ENCODE measurements at regions not wholly inside any gene's neighbourhood (a gene's known extent, or its start where the extent isn't known, plus 50 kb on each side); places are given as distances from the start of the nearest gene placed in this dataset.

DNA sequence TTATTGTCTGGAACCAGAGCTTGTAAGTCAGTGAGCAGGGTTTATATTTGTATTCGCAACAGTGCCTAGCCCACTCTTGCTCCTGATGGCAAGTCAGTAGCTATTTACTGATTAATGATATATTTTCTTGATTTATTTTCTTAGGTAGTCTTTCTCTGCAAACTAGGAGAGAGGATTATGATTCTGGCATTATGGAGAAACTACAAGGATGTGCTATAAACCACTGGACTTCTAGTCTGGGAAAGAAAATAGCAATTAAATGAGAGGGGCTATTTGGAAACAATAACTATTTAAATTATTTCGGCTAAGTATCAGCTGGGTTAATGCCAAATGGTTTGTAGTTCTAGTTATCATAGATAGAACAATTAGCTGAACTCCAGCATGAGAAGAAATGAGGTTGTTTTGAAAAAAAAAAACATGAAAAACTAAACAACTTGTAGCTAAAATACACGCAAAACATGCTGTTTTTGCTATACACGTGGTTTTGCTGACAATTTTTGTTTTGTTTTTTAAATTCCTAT lies 304.9 kb upstream of the TCF21 start:
- TF ChIP-seq CTCF (IDR thresholded peaks at IDR 0.05; ENCODE audit: insufficient read depth, low read length, poor library complexity, severe bottlenecking): no peak
- H3K27me3 ChIP-seq (ENCODE audit: control insufficient read depth, insufficient read depth, low read length): no peaks in the 10 kb centered on the region
- no peak for DNase-seq (ENCODE audit: low read depth)
- H3K4me3 ChIP-seq (ENCODE audit: low read depth, low read length): no peak overlapping the region
- H3K36me3 ChIP-seq (ENCODE audit: control insufficient read depth, insufficient read depth, low read length): no peaks in the 10 kb centered on the region

- H3K36me3 ChIP-seq (ENCODE audit: control insufficient read depth, insufficient read depth, low read length): no peaks in the 10 kb centered on the region
- TF ChIP-seq CTCF (IDR thresholded peaks at IDR 0.05; ENCODE audit: insufficient read depth, low read length, poor library complexity, severe bottlenecking): no peak
- no peak overlapping the region for H3K4me3 ChIP-seq (ENCODE audit: low read depth, low read length)
- DNase-seq (ENCODE audit: low read depth): no peak
- H3K27me3 ChIP-seq (ENCODE audit: control insufficient read depth, insufficient read depth, low read length): no peaks in the 10 kb centered on the region
Observed at GRCh38 chr6:133584823-133585222, 304.1 kb upstream of the TCF21 start.

- no peak for TF ChIP-seq CTCF (IDR thresholded peaks at IDR 0.05; ENCODE audit: insufficient read depth, low read length, poor library complexity, severe bottlenecking)
- Histone ChIP-seq H3K36me3 (ENCODE audit: control insufficient read depth, insufficient read depth, low read length) (no peaks in the 10 kb centered on the region), H3K4me3 (ENCODE audit: low read depth, low read length) (no peak overlapping the region), H3K27me3 (ENCODE audit: control insufficient read depth, insufficient read depth, low read length) (no peaks in the 10 kb centered on the region)
- no peak for DNase-seq (ENCODE audit: low read depth)
Observed at GRCh38 chr6:133585978-133586377, 302.9 kb upstream of the TCF21 start.

DNA sequence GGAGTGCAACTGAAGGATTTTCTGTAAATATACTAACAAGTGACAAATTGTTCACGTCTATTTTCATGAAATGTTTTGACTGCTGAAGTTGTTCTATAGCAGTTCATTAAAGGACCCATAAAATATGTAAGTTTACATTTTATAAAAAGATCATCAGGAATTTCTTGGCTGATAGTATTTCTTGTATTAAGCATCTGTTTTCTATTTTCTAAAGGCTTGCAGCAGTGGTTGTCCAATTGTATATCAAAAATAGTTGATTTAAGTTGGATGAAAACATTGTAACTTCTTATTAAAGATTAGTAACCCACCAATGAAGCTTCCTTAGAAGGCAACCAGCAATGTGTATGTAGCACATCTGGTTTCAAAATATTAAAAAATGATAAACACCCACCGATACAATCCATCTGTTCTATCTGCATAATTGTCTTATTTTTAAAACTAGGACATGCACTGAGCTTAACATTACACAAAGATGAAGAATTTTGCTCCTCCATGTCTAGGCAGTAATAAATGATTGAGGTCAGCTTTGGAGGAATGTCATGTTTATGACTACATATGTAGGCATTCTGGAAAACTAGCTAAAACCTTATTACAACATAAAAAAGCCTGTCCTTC lies 301.3 kb upstream of the TCF21 start:
- no peak for TF ChIP-seq CTCF (IDR thresholded peaks at IDR 0.05; ENCODE audit: insufficient read depth, low read length, poor library complexity, severe bottlenecking)
- no peaks in the 10 kb centered on the region for H3K36me3 ChIP-seq (ENCODE audit: control insufficient read depth, insufficient read depth, low read length)
- DNase-seq (ENCODE audit: low read depth): no peak
- no peaks in the 10 kb centered on the region for H3K27me3 ChIP-seq (ENCODE audit: control insufficient read depth, insufficient read depth, low read length)
- H3K4me3 ChIP-seq (ENCODE audit: low read depth, low read length): no peak overlapping the region

DNA sequence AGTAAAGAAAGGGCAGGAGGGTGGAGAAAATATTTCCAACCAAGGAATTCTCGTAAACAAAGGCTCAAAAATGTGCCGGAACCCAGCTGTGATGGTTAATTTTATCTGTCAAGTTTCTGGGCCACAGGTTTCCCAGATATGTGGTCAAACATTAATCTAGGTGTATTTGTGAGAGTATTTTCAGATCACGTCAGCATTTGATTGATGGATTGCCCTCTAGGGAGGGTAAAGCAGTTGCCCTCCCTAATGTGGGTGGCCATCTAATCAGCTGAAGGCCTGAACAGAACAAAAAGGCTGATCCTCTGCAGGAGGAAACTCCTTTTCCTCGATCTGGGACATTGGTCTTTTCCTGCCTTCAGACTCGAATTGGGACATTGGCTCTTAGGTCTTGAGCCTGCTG lies 298.7 kb upstream of the TCF21 start:
- DNase-seq (ENCODE audit: low read depth): no peak
- H3K36me3 ChIP-seq (ENCODE audit: control insufficient read depth, insufficient read depth, low read length): no peaks in the 10 kb centered on the region
- no peak for TF ChIP-seq CTCF (IDR thresholded peaks at IDR 0.05; ENCODE audit: insufficient read depth, low read length, poor library complexity, severe bottlenecking)
- H3K4me3 ChIP-seq (ENCODE audit: low read depth, low read length): no peak overlapping the region
- no peaks in the 10 kb centered on the region for H3K27me3 ChIP-seq (ENCODE audit: control insufficient read depth, insufficient read depth, low read length)

GRCh38 chr6:133590814-133591213 lies 298.1 kb upstream of the TCF21 start:
- no peak for DNase-seq (ENCODE audit: low read depth)
- Histone ChIP-seq H3K36me3 (ENCODE audit: control insufficient read depth, insufficient read depth, low read length) (no peaks in the 10 kb centered on the region), H3K4me3 (ENCODE audit: low read depth, low read length) (no peak overlapping the region), H3K27me3 (ENCODE audit: control insufficient read depth, insufficient read depth, low read length) (no peaks in the 10 kb centered on the region)
- TF ChIP-seq CTCF (IDR thresholded peaks at IDR 0.05; ENCODE audit: insufficient read depth, low read length, poor library complexity, severe bottlenecking): no peak

All from kidney epithelial cell (primary cell).